Ishikawa (cell line): ENCODE measurements at regions not wholly inside any gene's neighbourhood (a gene's known extent, or its start where the extent isn't known, plus 50 kb on each side); places are given as distances from the start of the nearest gene placed in this dataset.

Experiments
- CEBPB ChIP-seq: IDR thresholded peaks from 2 replicates; pipeline ENCODE4 v1.6.1; 2012
- CREB1 ChIP-seq: IDR thresholded peaks from 2 replicates; pipeline ENCODE4 v1.6.1; 2012; ENCODE audit warnings: low read depth
- EGR1 ChIP-seq: IDR thresholded peaks from 2 replicates; pipeline ENCODE4 v1.6.1; 2012
- EP300 ChIP-seq: IDR thresholded peaks from 2 replicates; pipeline ENCODE4 v1.6.1; 2012; ENCODE audit warnings: borderline replicate concordance
- FOXM1 ChIP-seq: IDR thresholded peaks from 2 replicates; pipeline ENCODE4 v1.6.1; 2012; ENCODE audit warnings: low read depth, borderline replicate concordance
- NFIC ChIP-seq: IDR thresholded peaks from 2 replicates; pipeline ENCODE4 v1.6.1; 2012
- RAD21 ChIP-seq: IDR thresholded peaks from 2 replicates; pipeline ENCODE4 v1.6.1; 2012; ENCODE audit warnings: low read depth
- TAF1 ChIP-seq: IDR thresholded peaks from 2 replicates; pipeline ENCODE4 v1.6.1; 2012; ENCODE audit warnings: low read depth, mild to moderate bottlenecking
- TCF12 ChIP-seq: IDR thresholded peaks from 2 replicates; pipeline ENCODE4 v1.6.1; 2012; ENCODE audit warnings: low read depth
- TEAD4 ChIP-seq: IDR thresholded peaks from 2 replicates; pipeline ENCODE4 v1.6.1; 2012
- YY1 ChIP-seq: IDR thresholded peaks from 2 replicates; pipeline ENCODE4 v1.6.1; 2012; ENCODE audit warnings: low read depth
- ZBTB7A ChIP-seq: IDR thresholded peaks from 2 replicates; pipeline ENCODE4 v1.6.1; 2012; ENCODE audit warnings: low read depth
- TF ChIP-seq, protein P1 (sequence below): IDR thresholded peaks from 2 replicates; pipeline ENCODE4 v1.6.1; 2012
- TF ChIP-seq, protein P2 (sequence below): IDR thresholded peaks from 2 replicates; pipeline ENCODE4 v1.6.1; 2012
- TF ChIP-seq, protein P3 (sequence below): IDR thresholded peaks from 2 replicates; pipeline ENCODE4 v1.6.1; 2012; ENCODE audit warnings: low read depth, mild to moderate bottlenecking

DNA sequence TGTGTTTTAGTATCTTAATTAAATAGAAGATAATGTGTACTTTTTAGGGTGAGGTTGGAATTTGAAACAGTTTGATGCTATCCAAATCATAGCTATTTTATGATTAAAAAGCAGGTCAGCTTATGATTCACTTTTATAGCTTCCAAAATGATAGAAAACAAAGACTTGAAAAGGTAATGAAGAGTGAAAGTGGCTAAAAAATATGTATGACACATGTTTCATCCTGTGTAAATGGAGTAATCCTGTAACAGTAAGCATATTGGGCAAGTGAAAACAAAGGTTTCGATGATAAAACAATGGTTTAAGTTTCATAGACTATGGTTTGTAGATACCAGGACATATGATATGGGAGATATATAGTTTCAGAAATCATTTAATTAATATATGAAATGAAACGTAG is 456.2 kb downstream of the PCDH20 start:
- no peak for TF ChIP-seq CREB1
- TF ChIP-seq EP300, result no peak
- TF ChIP-seq ZBTB7A, result no peak
- no peak for TF ChIP-seq NFIC
- TF ChIP-seq TAF1, result no peak
- TF ChIP-seq, protein P1, sequence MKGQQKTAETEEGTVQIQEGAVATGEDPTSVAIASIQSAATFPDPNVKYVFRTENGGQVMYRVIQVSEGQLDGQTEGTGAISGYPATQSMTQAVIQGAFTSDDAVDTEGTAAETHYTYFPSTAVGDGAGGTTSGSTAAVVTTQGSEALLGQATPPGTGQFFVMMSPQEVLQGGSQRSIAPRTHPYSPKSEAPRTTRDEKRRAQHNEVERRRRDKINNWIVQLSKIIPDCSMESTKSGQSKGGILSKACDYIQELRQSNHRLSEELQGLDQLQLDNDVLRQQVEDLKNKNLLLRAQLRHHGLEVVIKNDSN, result no peak
- TF ChIP-seq RAD21, result no peak
- TF ChIP-seq, protein P2, sequence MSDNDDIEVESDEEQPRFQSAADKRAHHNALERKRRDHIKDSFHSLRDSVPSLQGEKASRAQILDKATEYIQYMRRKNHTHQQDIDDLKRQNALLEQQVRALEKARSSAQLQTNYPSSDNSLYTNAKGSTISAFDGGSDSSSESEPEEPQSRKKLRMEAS, result no peak
- no peak for TF ChIP-seq TEAD4
- no peak for TF ChIP-seq EGR1
- TF ChIP-seq TCF12, result no peak
- TF ChIP-seq FOXM1, result no peak
- TF ChIP-seq, protein P3, sequence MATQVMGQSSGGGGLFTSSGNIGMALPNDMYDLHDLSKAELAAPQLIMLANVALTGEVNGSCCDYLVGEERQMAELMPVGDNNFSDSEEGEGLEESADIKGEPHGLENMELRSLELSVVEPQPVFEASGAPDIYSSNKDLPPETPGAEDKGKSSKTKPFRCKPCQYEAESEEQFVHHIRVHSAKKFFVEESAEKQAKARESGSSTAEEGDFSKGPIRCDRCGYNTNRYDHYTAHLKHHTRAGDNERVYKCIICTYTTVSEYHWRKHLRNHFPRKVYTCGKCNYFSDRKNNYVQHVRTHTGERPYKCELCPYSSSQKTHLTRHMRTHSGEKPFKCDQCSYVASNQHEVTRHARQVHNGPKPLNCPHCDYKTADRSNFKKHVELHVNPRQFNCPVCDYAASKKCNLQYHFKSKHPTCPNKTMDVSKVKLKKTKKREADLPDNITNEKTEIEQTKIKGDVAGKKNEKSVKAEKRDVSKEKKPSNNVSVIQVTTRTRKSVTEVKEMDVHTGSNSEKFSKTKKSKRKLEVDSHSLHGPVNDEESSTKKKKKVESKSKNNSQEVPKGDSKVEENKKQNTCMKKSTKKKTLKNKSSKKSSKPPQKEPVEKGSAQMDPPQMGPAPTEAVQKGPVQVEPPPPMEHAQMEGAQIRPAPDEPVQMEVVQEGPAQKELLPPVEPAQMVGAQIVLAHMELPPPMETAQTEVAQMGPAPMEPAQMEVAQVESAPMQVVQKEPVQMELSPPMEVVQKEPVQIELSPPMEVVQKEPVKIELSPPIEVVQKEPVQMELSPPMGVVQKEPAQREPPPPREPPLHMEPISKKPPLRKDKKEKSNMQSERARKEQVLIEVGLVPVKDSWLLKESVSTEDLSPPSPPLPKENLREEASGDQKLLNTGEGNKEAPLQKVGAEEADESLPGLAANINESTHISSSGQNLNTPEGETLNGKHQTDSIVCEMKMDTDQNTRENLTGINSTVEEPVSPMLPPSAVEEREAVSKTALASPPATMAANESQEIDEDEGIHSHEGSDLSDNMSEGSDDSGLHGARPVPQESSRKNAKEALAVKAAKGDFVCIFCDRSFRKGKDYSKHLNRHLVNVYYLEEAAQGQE, result no peak

DNA sequence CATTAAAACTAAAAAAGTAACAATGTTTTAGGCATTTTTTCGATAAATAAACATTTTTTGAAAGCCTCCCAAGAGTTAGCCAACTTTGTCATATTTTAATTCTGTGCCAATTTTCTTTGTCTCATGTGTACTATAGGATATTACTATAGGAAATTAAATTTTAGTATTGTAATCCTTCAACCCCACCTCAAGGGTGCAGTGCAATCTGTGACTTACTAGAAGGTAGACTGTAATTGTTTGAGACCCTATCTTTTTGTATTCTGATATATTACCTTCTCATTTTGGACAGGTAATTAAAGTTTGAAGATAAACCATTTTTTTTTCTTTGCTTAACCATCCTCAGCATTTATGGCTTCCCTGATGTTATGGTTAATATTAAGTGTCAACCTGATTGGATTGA is 457.8 kb downstream of the PCDH20 start:
- TF ChIP-seq, protein P2, result no peak
- no peak for TF ChIP-seq CREB1
- no peak for TF ChIP-seq EGR1
- TF ChIP-seq, protein P3, result no peak
- no peak for TF ChIP-seq EP300
- TF ChIP-seq TCF12, result no peak
- no peak for TF ChIP-seq TEAD4

DNA sequence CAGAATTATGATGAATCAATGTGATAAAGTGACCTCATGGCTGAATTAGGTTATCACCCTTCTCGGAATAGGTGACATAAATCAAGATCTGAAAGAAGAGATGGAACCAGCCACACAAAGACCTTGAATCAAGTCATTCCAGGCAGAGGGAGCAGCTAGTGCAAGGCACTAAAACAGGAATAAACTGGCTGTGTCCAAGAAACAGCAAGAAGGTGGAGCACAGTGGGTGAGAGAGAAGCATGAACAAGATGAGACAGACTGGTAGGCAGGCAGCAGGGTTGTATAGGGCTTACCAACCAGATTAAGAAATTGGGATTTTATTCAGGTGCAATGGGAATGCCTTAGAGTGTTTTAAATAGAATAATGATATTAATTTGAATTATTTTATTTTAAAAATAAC is 470.3 kb downstream of the PCDH20 start:
- TF ChIP-seq CEBPB (no peak), NFIC (no peak), FOXM1 (no peak), TEAD4 (no peak), TAF1 (no peak), ZBTB7A (no peak), RAD21 (no peak), CREB1 (no peak), TCF12 (no peak), EGR1 (no peak), EP300 (no peak), YY1 (no peak)
- TF ChIP-seq, protein P1, result no peak
- TF ChIP-seq, protein P2, result no peak
- TF ChIP-seq, protein P3, result no peak

DNA sequence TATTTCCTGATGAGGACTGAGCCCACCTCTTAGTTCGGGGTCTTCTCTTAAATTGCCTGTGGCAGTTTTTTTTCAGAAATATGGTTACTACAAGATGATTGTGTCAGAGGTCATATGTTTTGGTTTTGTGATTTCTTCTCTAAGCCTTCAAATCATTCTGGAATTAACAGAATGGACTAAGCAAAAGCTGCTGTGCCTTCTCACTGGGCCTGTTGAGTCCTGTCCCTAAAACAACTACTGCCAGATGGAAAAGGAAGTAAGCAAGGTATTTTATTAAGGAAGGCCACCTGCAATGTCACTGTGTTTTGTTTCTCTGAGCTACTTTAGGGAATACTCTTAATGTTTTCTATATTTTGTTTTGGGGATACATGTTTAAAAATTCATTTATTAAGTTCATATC is 470.8 kb downstream of the PCDH20 start:
- TF ChIP-seq RAD21, result no peak
- TF ChIP-seq, protein P2, result no peak

DNA sequence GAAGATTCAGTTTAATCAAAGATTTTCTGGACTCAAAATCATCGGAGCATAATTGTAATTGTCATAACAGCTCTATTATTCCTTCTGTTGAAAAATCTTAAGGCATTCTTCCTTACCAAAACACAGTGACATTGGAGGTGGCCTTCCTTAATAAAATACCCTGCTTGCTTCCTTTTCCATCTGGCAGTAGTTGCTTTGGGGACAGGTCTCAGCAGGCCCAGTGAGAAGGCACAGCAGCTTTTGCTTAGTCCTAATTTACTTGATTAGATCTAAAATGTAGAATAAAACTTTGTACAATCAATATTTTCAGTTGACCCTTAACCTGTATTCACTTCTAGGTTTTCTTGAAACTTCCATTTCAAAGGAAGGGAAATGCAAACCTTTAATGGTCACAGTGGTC is 471.6 kb downstream of the PCDH20 start:
- TF ChIP-seq, protein P2, result no peak
- no peak for TF ChIP-seq TAF1
- TF ChIP-seq YY1, result no peak
- no peak for TF ChIP-seq FOXM1
- TF ChIP-seq, protein P3, result no peak
- TF ChIP-seq EP300, result no peak
- TF ChIP-seq TEAD4, result no peak
- TF ChIP-seq ZBTB7A, result no peak
- TF ChIP-seq CREB1, result no peak
- TF ChIP-seq RAD21, result no peak
- TF ChIP-seq, protein P1, result no peak
